GM12878 (cell line): ENCODE measurements at regions not wholly inside any gene's neighbourhood (a gene's known extent, or its start where the extent isn't known, plus 50 kb on each side); places are given as distances from the start of the nearest gene placed in this dataset.

Experiments used
- ATAC-seq: fragments of 200-7000 bp; cut with Tn5 transposase; 3 replicates; pipeline ENCODE4 v1.9.1; 2020; ENCODE audit warnings: mild to moderate bottlenecking, moderate library complexity
- BruUV-seq: library from RNA; stranded (reverse); fragments of 400-500 nt; replicated peaks from 2 replicates; lab custom pipeline; 2021; lab: Mats Ljungman, UMichigan
- CTCF ChIA-PET: fragments of 300-600 bp; sonication (Branson Sonifier 250); formaldehyde crosslinking; extraction: SDS; loops from one replicate; lab custom pipeline; 2021; ENCODE audit warnings: inconsistent platforms; lab: Yijun Ruan, JAX
- POLR2A ChIA-PET: fragments of 350-600 bp; formaldehyde crosslinking; extraction: SDS; loops from one replicate; lab custom pipeline; 2021; ENCODE audit warnings: inconsistent platforms; lab: Charles Lee
- RAD21 ChIA-PET: fragments of 300-600 bp; sonication (Branson Sonifier 250); formaldehyde crosslinking; loops from one replicate; lab custom pipeline; 2023; ENCODE audit warnings: antibody characterized with exemption; ENCODE audit not compliant: unreplicated experiment; lab: Charles Lee
- SMC1A ChIA-PET: fragments of 300-600 bp; sonication (Branson Sonifier 250); formaldehyde crosslinking; loops from one replicate; lab custom pipeline; 2023; ENCODE audit not compliant: unreplicated experiment, uncharacterized antibody; lab: Charles Lee
- DNase-seq: peaks from one replicate; pipeline ENCODE4 v3.0.0-alpha.2; 2011; ENCODE audit warnings: low read depth, low spot score
- FAIRE-seq: peaks from 3 replicates; lab custom pipeline; 2011; peaks lifted over from hg19 to GRCh38; lab: Jason Lieb, UNC
- H2AFZ ChIP-seq: 2 replicates; pipeline ENCODE4 v1.6.0; 2011; ENCODE audit warnings: low read depth, low read length, control low read depth; ENCODE audit not compliant: control insufficient read depth
- H3K27ac ChIP-seq: 2 replicates; pipeline ENCODE4 v1.5.1; 2011; ENCODE audit warnings: control low read depth; ENCODE audit not compliant: control insufficient read depth, insufficient read depth
- H3K27me3 ChIP-seq, 2 experiments: replicated peaks in 1 of 2; 2 replicates each; pipeline versions ENCODE4 v1.6.0 to v1.6.1; 2011; ENCODE audit warnings: low read length in 1 of 2; ENCODE audit not compliant: control insufficient read depth in 2 of 2, insufficient read depth in 2 of 2
- H3K36me3 ChIP-seq, 2 experiments: 2 replicates each; pipeline ENCODE4 v1.5.1; 2011; ENCODE audit warnings: low read length in 1 of 2; ENCODE audit not compliant: control insufficient read depth in 2 of 2, insufficient read depth in 2 of 2
- H3K4me1 ChIP-seq: 2 replicates; pipeline ENCODE4 v1.6.1; 2011; ENCODE audit warnings: mild to moderate bottlenecking, low read length, moderate library complexity, mixed read lengths; ENCODE audit not compliant: control insufficient read depth, insufficient read depth
- H3K4me2 ChIP-seq: 2 replicates; pipeline ENCODE4 v1.6.0; 2011; ENCODE audit warnings: control low read depth; ENCODE audit not compliant: control insufficient read depth, insufficient read depth
- H3K4me3 ChIP-seq: fragments of 200-600 bp; sonication (generic); 2 replicates; pipeline ENCODE4 v1.5.1; 2016
- H3K79me2 ChIP-seq: 2 replicates; pipeline ENCODE4 v1.6.0; 2011; ENCODE audit warnings: low read length; ENCODE audit not compliant: control insufficient read depth, insufficient read depth
- H3K9ac ChIP-seq: 2 replicates; pipeline ENCODE4 v1.8.0; 2011; ENCODE audit warnings: low read length, control low read depth, mixed read lengths; ENCODE audit not compliant: control insufficient read depth, insufficient read depth
- H3K9me3 ChIP-seq: replicated peaks from 3 replicates; pipeline ENCODE4 v1.5.1; 2011; ENCODE audit warnings: mild to moderate bottlenecking, low read length; ENCODE audit not compliant: control insufficient read depth, insufficient read depth
- H4K20me1 ChIP-seq: 2 replicates; pipeline ENCODE4 v1.6.0; 2011; ENCODE audit not compliant: control insufficient read depth, insufficient read depth
- BCL11A ChIP-seq: IDR thresholded peaks from 2 replicates; pipeline ENCODE4 v1.6.1; 2011; ENCODE audit warnings: low read depth, low read length
- BHLHE40 ChIP-seq, 2 experiments: fragments of 450-650 bp in 1 of 2; IDR thresholded peaks; 2 replicates each; pipeline ENCODE4 v1.6.1; 2011 to 2017; ENCODE audit warnings: low read depth in 2 of 2, borderline replicate concordance in 1 of 2, improper control_type of control experiment in 1 of 2, low read length in 1 of 2, mild to moderate bottlenecking in 1 of 2
- CHD2 ChIP-seq: IDR thresholded peaks from 2 replicates; pipeline ENCODE4 v1.6.1; 2011; ENCODE audit warnings: low read depth, low read length, improper control_type of control experiment, borderline replicate concordance
- CUX1 ChIP-seq: IDR thresholded peaks from 2 replicates; pipeline ENCODE4 v1.6.1; 2012; ENCODE audit warnings: improper control_type of control experiment, low read depth, low read length; ENCODE audit not compliant: insufficient replicate concordance
- IKZF2 ChIP-seq, 2 experiments: fragments of 450-650 bp; IDR thresholded peaks; 2 replicates each; pipeline ENCODE4 v1.6.1; 2017; ENCODE audit warnings: mild to moderate bottlenecking in 2 of 2, moderate library complexity in 2 of 2
- IRF3 ChIP-seq: fragments of 450-650 bp; IDR thresholded peaks from 2 replicates; pipeline ENCODE4 v1.6.1; 2014; ENCODE audit warnings: mild to moderate bottlenecking
- JUND ChIP-seq: IDR thresholded peaks from 2 replicates; pipeline ENCODE4 v1.6.1; 2012; ENCODE audit warnings: low read depth, mild to moderate bottlenecking, low read length, improper control_type of control experiment, moderate library complexity
- NKRF ChIP-seq: fragments of 450-650 bp; conservative IDR thresholded peaks from 2 replicates; pipeline ENCODE4 v1.6.1; 2017; ENCODE audit warnings: mild to moderate bottlenecking, moderate library complexity
- NRF1 ChIP-seq: conservative IDR thresholded peaks from 2 replicates; pipeline ENCODE4 v1.6.1; 2011; ENCODE audit warnings: mild to moderate bottlenecking, low read depth, low read length, improper control_type of control experiment
- PAX5 ChIP-seq: IDR thresholded peaks from 2 replicates; pipeline ENCODE4 v1.6.1; 2011; ENCODE audit warnings: low read depth, low read length, borderline replicate concordance
- POLR2AphosphoS5 ChIP-seq: IDR thresholded peaks from 2 replicates; pipeline ENCODE4 v1.6.1; 2011; ENCODE audit warnings: mild to moderate bottlenecking, low read length, inconsistent platforms
- SMAD5 ChIP-seq: IDR thresholded peaks from 2 replicates; pipeline ENCODE4 v1.6.1; 2016; ENCODE audit warnings: antibody characterized with exemption, low read depth
- SUPT20H ChIP-seq: IDR thresholded peaks from 2 replicates; pipeline ENCODE4 v1.6.1; 2011; ENCODE audit warnings: low read depth, mild to moderate bottlenecking, low read length, moderate library complexity, borderline replicate concordance; ENCODE audit not compliant: control insufficient read depth
- TAF1 ChIP-seq: IDR thresholded peaks from 2 replicates; pipeline ENCODE4 v1.6.1; 2011; ENCODE audit warnings: mild to moderate bottlenecking, low read depth, low read length, borderline replicate concordance
- ZBTB33 ChIP-seq: fragments of 450-650 bp; IDR thresholded peaks from 2 replicates; pipeline ENCODE4 v1.6.1; 2017; ENCODE audit warnings: mild to moderate bottlenecking
- ZSCAN29 ChIP-seq: fragments of 450-650 bp; IDR thresholded peaks from 2 replicates; pipeline ENCODE4 v1.6.1; 2017; ENCODE audit warnings: mild to moderate bottlenecking, moderate library complexity
- WGBS: methylation state at CpG from one replicate; pipeline ENCODE4 v1.1.6; 2016; ENCODE audit warnings: low lambda C conversion rate; ENCODE audit not compliant: insufficient replicate concordance, insufficient coverage; ENCODE audit errors: missing lambda C conversion rate; 5-methylcytosine and 5-hydroxymethylcytosine counted together
- in situ Hi-C: fragments of 300-500 bp; cut with MboI; formaldehyde crosslinking; loops from 9 replicates; pipeline ENCODE4 v1.14.3; 2018; ENCODE audit warnings: mixed read lengths
- intact Hi-C: fragments of 100-400 bp; cut with micrococcal nuclease; formaldehyde crosslinking; loops from one replicate; pipeline ENCODE4 v1.14.2; 2022; ENCODE audit not compliant: unreplicated experiment

GRCh38 chr5:114210662-114211061 is 151.2 kb upstream of the KCNN2 start:
- ChIA-PET CTCF (interaction anchor here (0.8 kb wide), 1 partner anchor 31 kb away, joined by 4 read pairs; no protein-coding TSS in a partner anchor), POLR2A (no interaction called here), RAD21 (no interaction called here), SMC1A (no interaction called here)
- Histone ChIP-seq H4K20me1 (no peaks in the 10 kb centered on the region), H3K27me3 (no peaks in the 10 kb centered on the region), H3K79me2 (no peaks in the 10 kb centered on the region), H3K4me2 (no peak overlapping the region), H3K9me3 (no peaks in the 10 kb centered on the region), H3K9ac (no peak overlapping the region), H3K4me3 (no peak overlapping the region), H3K27ac (no peak overlapping the region), H3K36me3 (no peaks in the 10 kb centered on the region), H3K4me1 (no peaks in the 10 kb centered on the region), H2AFZ (no peak overlapping the region)
- ATAC-seq (no peak), FAIRE-seq (no peak), DNase-seq (no peak)
- 17% methylated on average over 3 of the region's 3 CpGs for WGBS
- in situ Hi-C loops (no loop called here), intact Hi-C loops (no loop called here)
- BruUV-seq, result no TSS peak
- TF ChIP-seq NKRF (no peak), BHLHE40 (IDR thresholded peaks at IDR 0.05; ENCODE audit: borderline replicate concordance in 1 of 2, low read depth in 2 of 2, low read length in 1 of 2) (no peak), POLR2AphosphoS5 (no peak), CHD2 (no peak), JUND (no peak), PAX5 (no peak), NRF1 (no peak), CUX1 (no peak), ZBTB33 (no peak), SMAD5 (no peak), IKZF2 (IDR thresholded peaks at IDR 0.05) (no peak), ZSCAN29 (no peak), BCL11A (no peak), SUPT20H (no peak), TAF1 (no peak), IRF3 (no peak)
